Lung microvascular endothelial cell (primary cell): ENCODE measurements at regions not wholly inside any gene's neighbourhood (a gene's known extent, or its start where the extent isn't known, plus 50 kb on each side); places are given as distances from the start of the nearest gene placed in this dataset.
"Not testable (repeated sequence)": the region's sequence is repeated elsewhere in the genome, so short reads cannot be mapped to it uniquely, and the experiment has no call there.

Experiments
- DNase-seq, 2 donors: peaks; one replicate each; pipeline versions ENCODE4 v3.0.0 to v3.0.0-alpha.2; 2010; ENCODE audit warnings: low read depth in 2 of 2

GRCh38 chr3:159219231-159219630 lies 417.4 kb downstream of the MFSD1 start:
- no peak for DNase-seq

GRCh38 chr3:159221335-159221734 lies 419.5 kb downstream of the MFSD1 start:
- no peak for DNase-seq

- no peak for DNase-seq
Measured at GRCh38 chr3:159229116-159229680, 427.3 kb downstream of the MFSD1 start.

GRCh38 chr3:159232966-159233365 lies 431.1 kb downstream of the MFSD1 start:
- no peak for DNase-seq

GRCh38 chr3:159233734-159234133 lies 431.9 kb downstream of the MFSD1 start:
- DNase-seq = no peak

GRCh38 chr3:159234306-159234705 lies 432.5 kb downstream of the MFSD1 start:
- peak in 1 of 2 donors; percentile 48 for DNase-seq

GRCh38 chr3:159236321-159236720 lies 434.5 kb downstream of the MFSD1 start:
- DNase-seq = no peak

GRCh38 chr3:159237226-159237625 lies 435.4 kb downstream of the MFSD1 start:
- no peak for DNase-seq

GRCh38 chr3:159238646-159239045 lies 436.8 kb downstream of the MFSD1 start:
- DNase-seq = no peak

- DNase-seq = peak in 1 of 2 donors; percentile 38
Measured at GRCh38 chr3:159239059-159239458, 437.2 kb downstream of the MFSD1 start.

GRCh38 chr3:159244933-159245332 lies 443.1 kb downstream of the MFSD1 start:
- no peak for DNase-seq

- no peak for DNase-seq
Measured at GRCh38 chr3:159245871-159246270, 444.0 kb downstream of the MFSD1 start.

GRCh38 chr3:159246385-159246784 lies 444.5 kb downstream of the MFSD1 start:
- DNase-seq = no peak

- DNase-seq = no peak
Measured at GRCh38 chr3:159249472-159250174, 447.8 kb downstream of the MFSD1 start.

GRCh38 chr3:159250961-159251360 lies 449.1 kb downstream of the MFSD1 start:
- no peak for DNase-seq

- peak in 1 of 2 donors; percentile 72 for DNase-seq
Measured at GRCh38 chr3:159252274-159252673, 450.4 kb downstream of the MFSD1 start.

GRCh38 chr3:159252772-159253384 lies 451.0 kb downstream of the MFSD1 start:
- peak; percentile 45 to 85 for DNase-seq

- no peak for DNase-seq
Measured at GRCh38 chr3:159253860-159254259, 452.0 kb downstream of the MFSD1 start.

- no peak for DNase-seq
Measured at GRCh38 chr3:159257954-159258353, 456.1 kb downstream of the MFSD1 start.

- no peak for DNase-seq
Measured at GRCh38 chr3:159258934-159259333, 457.1 kb downstream of the MFSD1 start.

GRCh38 chr3:159260049-159260662 lies 458.3 kb downstream of the MFSD1 start:
- peak; percentile 77 for DNase-seq

- DNase-seq = not testable (repeated sequence)
Measured at GRCh38 chr3:159261333-159261732, 459.5 kb downstream of the MFSD1 start.
